ENCODE measurements at regions not wholly inside any gene's neighbourhood (a gene's known extent, or its start where the extent isn't known, plus 50 kb on each side); places are given as distances from the start of the nearest gene placed in this dataset.

GRCh38 chr12:34190054-34190453 is 167.8 kb downstream of the ALG10 start:
- no peaks in the 10 kb centered on the region for H4K20me1 ChIP-seq (ENCODE audit: insufficient read depth, low read length)
- ATAC-seq (no peak), FAIRE-seq (no peak), DNase-seq (ENCODE audit: low spot score) (no peak)
- no TSS peak for BruUV-seq (replicated peaks)
- intact Hi-C loops (cut with micrococcal nuclease; ENCODE audit: unreplicated experiment): no loop called here
- H3K4me1 ChIP-seq (ENCODE audit: insufficient read depth, low read length): no peaks in the 10 kb centered on the region
- POLR2A ChIA-PET: no interaction called here
- H3K36me3 ChIP-seq (replicated peaks in 1 of 2; ENCODE audit: control insufficient read depth in 1 of 2, insufficient read depth in 2 of 2, low read length in 2 of 2): no peaks in the 10 kb centered on the region
- H2AFZ ChIP-seq (ENCODE audit: low read length): no peak overlapping the region
- H3K9me3 ChIP-seq (ENCODE audit: low read length): no peaks in the 10 kb centered on the region
- H3K4me3 ChIP-seq (replicated peaks in 1 of 3; ENCODE audit: insufficient read depth in 1 of 3, low read depth in 2 of 3, low read length in 3 of 3): no peak overlapping the region
- H3K27me3 ChIP-seq (ENCODE audit: control insufficient read depth in 1 of 2, insufficient read depth in 2 of 2, low read length in 2 of 2): no peaks in the 10 kb centered on the region
- CTCF ChIA-PET (ENCODE audit: low intra/inter-chr PET ratio, low total read pairs): no interaction called here
- TF ChIP-seq, protein P1, sequence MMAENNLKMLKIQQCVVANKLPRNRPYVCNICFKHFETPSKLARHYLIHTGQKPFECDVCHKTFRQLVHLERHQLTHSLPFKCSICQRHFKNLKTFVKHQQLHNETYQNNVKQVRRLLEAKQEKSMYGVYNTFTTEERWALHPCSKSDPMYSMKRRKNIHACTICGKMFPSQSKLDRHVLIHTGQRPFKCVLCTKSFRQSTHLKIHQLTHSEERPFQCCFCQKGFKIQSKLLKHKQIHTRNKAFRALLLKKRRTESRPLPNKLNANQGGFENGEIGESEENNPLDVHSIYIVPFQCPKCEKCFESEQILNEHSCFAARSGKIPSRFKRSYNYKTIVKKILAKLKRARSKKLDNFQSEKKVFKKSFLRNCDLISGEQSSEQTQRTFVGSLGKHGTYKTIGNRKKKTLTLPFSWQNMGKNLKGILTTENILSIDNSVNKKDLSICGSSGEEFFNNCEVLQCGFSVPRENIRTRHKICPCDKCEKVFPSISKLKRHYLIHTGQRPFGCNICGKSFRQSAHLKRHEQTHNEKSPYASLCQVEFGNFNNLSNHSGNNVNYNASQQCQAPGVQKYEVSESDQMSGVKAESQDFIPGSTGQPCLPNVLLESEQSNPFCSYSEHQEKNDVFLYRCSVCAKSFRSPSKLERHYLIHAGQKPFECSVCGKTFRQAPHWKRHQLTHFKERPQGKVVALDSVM (CRISPR knock-in tag; IDR thresholded peaks at IDR 0.05): no peak
- TF ChIP-seq XRCC5 (optimal IDR thresholded peaks at IDR 0.05; ENCODE audit: low read length) (no peak), ZNF891 (CRISPR knock-in tag; IDR thresholded peaks at IDR 0.05) (no peak), ZNF44 (CRISPR knock-in tag; IDR thresholded peaks at IDR 0.05) (no peak), NKX3-1 (CRISPR knock-in tag; IDR thresholded peaks at IDR 0.05) (no peak), GMEB1 (CRISPR knock-in tag; IDR thresholded peaks at IDR 0.05; ENCODE audit: borderline replicate concordance) (no peak), BCLAF1 (IDR thresholded peaks at IDR 0.05) (no peak), MAFF (IDR thresholded peaks at IDR 0.05; ENCODE audit: low read depth, low read length) (peak; percentile 46; the same call in 1 of the 2 replicates), ZNF10 (CRISPR knock-in tag; IDR thresholded peaks at IDR 0.05; ENCODE audit: borderline replicate concordance, low read depth) (no peak), ZNF430 (CRISPR knock-in tag; IDR thresholded peaks at IDR 0.05) (no peak), ZNF441 (CRISPR knock-in tag; IDR thresholded peaks at IDR 0.05; ENCODE audit: borderline replicate concordance) (no peak), MAFK (conservative IDR thresholded peaks at IDR 0.05 in 1 of 2, IDR thresholded peaks at IDR 0.05 in 1 of 2; ENCODE audit: low read length in 2 of 2) (peak; percentile 37 to 63; a peak in 3 of 4 replicates), ZNF3 (CRISPR knock-in tag; IDR thresholded peaks at IDR 0.05) (no peak), KDM3A (CRISPR knock-in tag; IDR thresholded peaks at IDR 0.05; ENCODE audit: low read depth) (no peak)
- H3K4me2 ChIP-seq (ENCODE audit: low read depth, low read length): no peak overlapping the region
- H3K79me2 ChIP-seq (ENCODE audit: insufficient read depth, low read length): no peaks in the 10 kb centered on the region
- 0% methylated on average over 1 of the region's 1 CpG for WGBS (ENCODE audit: low lambda C conversion rate)
- H3K9ac ChIP-seq (ENCODE audit: insufficient read depth, low read depth, low read length): no peak overlapping the region
- no peak overlapping the region for H3K27ac ChIP-seq (ENCODE audit: extremely low read length, insufficient read depth, low read length)
- in situ Hi-C loops (cut with HindIII; ENCODE audit: extremely low pct_ligation_motif_present, low pct_unique_long_range_greater_than_20kb): no loop called here

All from HepG2 (cell line).